Activated CD8-positive, alpha-beta memory T cell treated with anti-CD3 and anti-CD28 coated beads for 36 hours (primary cell): ENCODE measurements at regions not wholly inside any gene's neighbourhood (a gene's known extent, or its start where the extent isn't known, plus 50 kb on each side); places are given as distances from the start of the nearest gene placed in this dataset.

Experiments used
- CTCF ChIA-PET: fragments of 350-600 bp; sonication (Branson Sonifier 250); formaldehyde crosslinking; loops from one replicate; lab custom pipeline; 2021; ENCODE audit warnings: antibody characterized with exemption; lab: Charles Lee
- POLR2A ChIA-PET: fragments of 350-600 bp; sonication (Branson Sonifier 250); formaldehyde crosslinking; loops from one replicate; lab custom pipeline; 2021; ENCODE audit warnings: antibody characterized with exemption; lab: Charles Lee

DNA sequence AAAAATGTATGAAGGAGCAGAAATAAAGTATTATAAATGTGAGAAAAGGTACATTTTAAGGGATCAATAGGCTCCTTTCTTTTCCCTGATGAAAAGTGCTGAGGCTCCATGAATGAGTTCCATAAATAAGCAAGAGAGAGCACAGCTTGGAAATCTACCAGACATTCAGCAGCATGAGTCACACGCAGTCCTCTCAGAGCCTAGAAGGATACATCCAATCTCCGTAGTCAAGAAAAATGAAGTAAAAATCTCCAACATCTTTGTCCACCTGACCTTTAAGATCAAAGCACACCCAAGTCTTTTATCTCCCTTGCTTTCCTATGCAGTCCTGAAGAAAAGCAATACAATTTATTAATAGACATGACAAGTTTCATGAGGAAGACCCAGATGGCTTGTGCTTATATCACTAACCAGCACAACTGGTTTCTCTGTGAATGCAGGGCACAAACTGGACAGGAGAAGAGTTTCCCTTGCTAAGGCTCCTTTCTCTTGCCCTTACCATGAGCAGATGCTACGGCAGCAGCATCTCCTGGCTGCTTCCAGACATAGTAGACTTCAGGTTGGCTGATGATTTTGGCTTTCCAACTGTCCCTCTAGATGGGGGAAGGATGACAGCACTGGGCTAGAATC lies 730.8 kb downstream of the EFNB2 start:
- ChIA-PET CTCF (no interaction called here), POLR2A (no interaction called here)

DNA sequence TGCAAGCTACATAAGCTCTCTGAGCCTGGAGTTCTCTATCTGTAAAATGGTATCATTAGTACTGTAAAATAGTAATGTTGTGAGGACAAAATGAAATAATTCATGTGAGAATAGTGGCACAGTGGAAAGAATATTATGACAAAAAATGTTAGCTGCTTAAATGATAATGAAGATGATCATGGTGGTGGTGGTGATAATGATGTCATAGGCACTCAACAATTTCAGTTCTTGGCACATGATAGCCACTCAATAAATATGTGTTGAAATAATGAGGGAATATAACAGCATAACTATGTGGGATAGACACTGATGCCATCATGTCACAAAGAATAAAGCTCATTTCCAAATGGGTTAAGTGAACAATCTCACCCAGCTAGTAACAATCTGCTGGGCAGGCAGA lies 736.3 kb downstream of the EFNB2 start:
- POLR2A ChIA-PET: no interaction called here
- CTCF ChIA-PET: no interaction called here

DNA sequence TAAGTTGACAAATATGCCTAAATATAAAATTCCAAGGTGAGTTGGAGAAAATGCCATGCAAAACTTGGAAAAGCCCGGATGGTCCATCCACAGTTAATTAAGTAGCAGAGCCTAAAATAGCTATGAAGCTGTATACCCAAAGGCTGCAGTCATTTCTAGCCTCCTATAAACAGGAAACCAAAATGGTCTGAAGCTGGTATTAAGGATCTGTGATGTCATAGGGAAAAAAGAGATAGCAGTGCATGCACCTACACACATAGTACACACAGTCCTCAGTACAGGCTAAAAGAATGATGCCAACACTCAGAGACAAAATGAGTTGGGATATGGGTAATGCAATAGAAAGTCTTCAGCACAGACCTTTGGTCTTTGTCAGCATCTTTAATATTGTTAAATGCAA lies 736.9 kb downstream of the EFNB2 start:
- ChIA-PET CTCF (no interaction called here), POLR2A (no interaction called here)

DNA sequence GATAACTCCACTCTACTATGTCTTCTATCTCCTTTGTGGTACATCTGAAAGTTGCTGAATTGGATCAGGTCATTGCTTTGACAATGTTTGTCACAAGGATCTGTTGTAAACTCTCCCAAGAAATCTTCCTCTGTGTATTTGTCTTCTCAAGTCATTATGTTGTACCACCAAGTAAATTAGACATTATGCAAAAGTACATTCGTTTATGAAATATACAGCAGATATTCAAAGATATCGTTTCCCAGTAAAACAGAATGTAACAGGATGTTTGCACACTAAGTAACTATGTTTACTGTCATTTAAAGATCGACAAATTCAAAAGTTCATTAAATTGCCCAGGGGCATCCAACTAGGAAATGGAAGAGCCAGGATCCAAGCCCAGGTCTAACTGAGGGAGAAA lies 739.4 kb downstream of the EFNB2 start:
- ChIA-PET POLR2A (no interaction called here), CTCF (no interaction called here)

DNA sequence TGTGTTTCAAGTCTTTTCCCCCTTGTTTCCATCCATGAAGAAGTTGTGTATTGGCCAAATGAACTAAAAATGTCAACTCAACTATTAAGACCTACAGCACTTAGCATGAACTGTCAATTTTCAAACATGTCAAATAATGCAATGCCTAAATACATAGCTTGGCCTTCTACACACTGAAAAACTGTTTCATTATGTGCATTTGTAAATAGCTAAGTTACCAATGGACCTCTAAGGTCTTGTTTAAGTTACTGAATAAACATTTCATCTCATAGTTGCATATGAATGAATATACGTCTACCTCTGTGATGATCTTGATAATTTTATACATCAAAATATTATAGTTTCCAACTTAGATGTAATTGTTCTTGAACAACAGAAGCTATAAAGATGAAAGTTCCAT lies 744.5 kb downstream of the EFNB2 start:
- ChIA-PET POLR2A (no interaction called here), CTCF (no interaction called here)

DNA sequence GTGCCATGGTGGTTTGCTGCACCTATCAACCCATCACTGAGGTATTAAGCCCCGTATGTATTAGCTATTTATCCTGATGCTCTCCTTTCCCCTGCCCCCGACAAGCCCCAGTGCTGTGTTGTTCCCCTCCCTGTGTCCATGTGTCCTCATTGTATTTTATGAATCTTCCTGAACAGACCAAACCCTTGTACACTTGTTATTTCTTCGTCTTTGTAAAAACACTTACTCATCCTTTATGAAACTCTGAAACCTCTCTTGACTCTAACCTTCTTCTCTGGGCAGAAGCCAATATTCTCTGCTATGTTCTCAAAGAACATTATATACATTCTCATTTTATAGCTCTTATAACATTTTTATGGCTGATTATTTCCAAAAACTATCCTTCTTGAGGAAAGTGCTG lies 746.9 kb downstream of the EFNB2 start:
- CTCF ChIA-PET: no interaction called here
- POLR2A ChIA-PET: no interaction called here

DNA sequence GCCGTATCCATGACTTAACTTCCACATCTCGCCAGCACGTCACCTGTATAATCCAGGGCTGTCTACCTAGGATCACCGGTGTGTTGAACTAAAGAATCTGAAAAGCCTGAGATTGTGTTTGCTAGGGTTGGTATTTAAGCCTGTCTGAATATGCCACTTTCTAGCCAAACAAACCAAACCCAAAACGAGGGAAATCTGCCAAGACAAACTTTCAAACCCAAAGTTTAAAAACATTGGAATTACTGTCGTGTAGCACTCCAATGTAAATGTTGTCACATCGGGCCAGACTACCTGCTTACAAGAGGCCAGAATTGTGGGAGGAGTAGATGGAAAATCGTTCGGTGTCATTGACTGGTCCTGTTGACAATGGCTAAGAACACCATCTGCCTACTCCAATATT lies 747.8 kb downstream of the EFNB2 start:
- CTCF ChIA-PET: no interaction called here

DNA sequence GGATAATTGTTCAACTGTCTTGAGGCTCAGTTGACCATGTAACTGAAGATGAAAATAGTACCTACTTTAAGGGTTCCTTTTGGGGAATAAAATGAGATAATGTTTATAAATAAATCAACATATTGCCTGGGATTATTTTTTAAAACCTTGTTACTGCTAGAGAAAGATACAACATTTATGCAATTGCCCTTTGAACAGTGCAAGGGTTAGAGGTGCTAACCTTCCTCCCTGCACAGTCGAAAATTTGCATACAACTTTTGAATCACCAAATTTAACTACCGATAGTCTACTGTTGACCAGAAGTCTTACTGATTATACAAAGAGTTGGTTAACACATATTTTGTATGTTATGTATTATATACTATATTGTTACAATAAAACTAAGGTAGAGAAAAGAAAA lies 750.0 kb downstream of the EFNB2 start:
- ChIA-PET CTCF (no interaction called here), POLR2A (no interaction called here)

More for the DNA sequence above, 747.8 kb downstream of the EFNB2 start:
- POLR2A ChIA-PET: no interaction called here

DNA sequence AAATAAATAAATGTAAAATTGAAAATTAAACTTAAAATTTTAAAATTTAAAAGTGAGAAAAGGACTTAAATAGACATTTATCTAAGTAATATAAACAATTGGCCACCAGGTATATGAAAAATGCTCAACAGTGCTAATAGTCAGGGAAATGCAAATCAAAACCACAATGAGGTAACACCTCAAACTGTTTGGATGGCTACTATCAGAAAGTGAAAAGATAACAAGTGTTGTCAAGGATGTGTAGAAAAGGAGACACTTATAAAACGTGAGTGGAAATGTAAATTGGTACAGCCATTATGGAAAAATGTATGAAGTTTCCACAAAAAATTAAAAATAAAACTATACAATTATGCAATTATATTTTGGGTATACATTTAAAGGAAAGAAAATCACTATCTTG lies 752.2 kb downstream of the EFNB2 start:
- POLR2A ChIA-PET: no interaction called here
- CTCF ChIA-PET: no interaction called here

DNA sequence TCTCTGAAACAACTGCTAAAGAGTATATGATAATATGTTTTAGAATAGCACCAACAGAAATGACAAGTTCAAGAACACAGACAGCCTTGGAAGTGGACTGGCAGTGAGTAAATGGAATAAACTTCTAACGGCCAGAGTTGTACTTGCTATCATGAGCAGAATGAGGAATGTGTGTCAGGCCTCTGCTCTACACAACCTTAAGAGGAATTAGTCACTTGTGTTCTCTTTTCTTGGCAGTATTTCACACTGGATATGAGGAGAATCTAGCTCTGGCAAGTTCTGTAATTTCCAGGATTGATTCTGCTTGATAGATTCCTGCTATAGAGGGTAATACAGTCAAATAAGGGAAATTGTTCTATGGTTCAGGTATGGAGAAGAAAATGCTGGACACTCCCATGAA lies 757.3 kb downstream of the EFNB2 start:
- CTCF ChIA-PET: no interaction called here
- POLR2A ChIA-PET: no interaction called here

DNA sequence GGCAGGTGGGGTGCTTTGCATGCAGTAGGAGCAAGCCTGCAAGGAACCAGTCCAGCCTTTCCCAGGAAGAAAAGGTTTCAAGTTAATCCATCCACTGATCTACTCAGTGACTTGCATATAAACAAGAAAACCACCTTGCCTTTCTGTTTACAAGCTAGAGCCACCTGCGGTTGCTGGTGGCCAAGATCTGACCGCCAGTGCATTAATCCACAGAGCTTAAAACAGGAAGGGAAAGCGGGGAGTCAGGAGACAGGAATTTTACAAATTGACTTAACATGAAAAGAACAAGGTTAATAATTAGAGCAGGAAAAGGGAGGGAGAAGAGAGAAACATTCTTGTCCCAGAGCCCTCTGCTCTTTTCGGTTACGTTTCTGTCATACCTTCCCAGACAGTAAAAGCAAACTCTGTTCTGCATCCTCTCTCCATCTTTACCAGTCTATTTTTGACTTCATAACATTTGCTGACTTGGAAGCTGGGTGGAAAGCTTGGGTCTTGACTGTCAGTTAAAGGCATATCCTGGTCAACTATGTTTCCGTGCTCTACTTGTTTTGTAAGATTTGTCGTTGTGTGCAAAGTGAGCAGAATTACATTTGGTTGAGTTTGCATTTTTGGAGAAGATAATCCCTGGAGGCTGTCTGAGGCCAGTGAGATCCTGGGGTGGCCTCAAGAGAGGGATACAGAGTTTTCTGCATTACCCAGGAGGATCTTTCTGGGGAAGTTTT lies 760.6 kb downstream of the EFNB2 start:
- POLR2A ChIA-PET: no interaction called here
- CTCF ChIA-PET: no interaction called here

DNA sequence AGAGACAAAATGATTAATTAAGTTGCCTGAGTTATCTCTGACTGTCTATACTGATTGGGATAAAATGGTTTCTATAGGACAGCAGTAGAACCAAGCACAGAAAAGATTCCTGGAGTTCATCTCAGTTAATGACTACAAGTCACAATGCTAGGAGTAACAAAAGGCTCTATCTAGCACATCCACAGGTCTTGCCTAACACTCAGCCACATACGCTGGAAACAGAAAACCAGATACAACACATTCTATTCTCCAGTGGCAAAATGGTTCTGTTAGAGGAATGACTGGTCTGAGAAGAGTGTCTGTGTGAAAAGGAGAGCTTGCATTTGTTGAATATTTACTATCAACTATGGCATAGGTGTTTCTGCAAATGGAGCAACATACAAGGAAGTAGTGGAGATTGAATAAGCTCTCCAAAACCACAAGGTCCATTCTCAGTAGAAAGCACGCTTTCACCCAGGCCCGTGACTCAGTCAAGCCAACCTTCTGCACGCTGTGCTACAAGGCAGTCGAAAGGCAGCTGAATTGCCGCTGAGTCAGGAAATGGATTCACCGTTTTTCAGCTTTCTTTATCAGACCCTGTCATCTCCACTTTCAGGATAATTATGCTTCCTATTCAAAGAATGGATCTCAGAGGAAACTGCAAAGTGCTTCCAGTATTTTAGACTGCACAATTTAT lies 761.5 kb downstream of the EFNB2 start:
- ChIA-PET POLR2A (no interaction called here), CTCF (no interaction called here)

DNA sequence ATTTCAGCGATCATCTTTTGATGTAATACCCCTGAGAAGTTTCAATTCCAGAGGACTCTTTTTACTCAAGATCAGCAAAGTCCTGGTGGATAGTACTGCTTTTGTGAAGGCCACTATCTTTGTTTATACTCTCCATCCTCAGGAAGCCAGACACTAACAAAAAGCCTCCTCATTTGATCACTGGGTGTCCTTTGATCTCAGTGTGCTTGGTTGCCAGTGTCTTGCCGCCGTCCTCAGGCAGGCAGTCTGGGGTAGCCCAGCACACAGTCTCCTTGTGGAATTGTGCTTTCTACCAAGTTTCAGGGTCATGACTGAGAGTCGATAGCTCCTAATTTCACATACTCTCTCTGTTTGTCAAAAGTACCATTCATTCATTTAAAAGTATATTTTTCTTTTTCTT lies 762.2 kb downstream of the EFNB2 start:
- ChIA-PET POLR2A (no interaction called here), CTCF (no interaction called here)

DNA sequence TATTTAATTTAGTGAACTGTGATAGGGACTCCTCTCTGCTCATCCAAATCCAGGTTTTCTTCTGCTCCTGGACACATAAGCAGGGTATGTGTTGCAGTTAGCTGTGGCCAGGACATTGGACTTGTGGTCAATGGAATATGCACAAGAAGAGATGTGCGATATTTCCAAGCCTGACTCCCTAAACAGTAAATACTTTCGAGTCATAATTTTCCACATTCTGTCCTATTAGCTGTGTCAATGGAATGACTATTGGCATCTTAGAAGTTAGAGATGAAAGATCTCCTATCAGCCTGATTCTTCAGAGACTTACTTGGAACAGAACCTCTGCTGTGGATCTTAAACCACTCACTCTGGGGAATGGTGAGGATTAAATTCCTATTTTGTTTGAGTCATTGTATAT lies 771.0 kb downstream of the EFNB2 start:
- POLR2A ChIA-PET: no interaction called here
- CTCF ChIA-PET: no interaction called here

DNA sequence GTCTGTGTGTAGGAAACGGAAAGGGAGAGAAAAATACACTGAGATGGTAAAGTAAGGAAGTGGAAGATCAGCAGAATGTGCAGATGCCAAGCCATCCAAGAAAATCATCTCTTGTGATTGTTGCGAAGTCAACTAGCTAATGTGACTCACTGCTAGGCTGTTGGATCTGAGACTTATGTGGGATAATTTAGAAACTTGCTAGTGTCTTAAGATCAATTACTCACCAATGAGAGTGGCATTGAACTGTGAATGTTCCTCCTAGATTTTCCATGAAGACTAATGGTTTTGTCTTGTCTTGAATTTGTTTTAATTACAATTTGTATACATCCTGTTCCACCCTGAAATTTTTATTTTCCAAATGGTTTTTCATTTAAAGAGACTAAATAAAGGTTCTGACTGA lies 771.6 kb downstream of the EFNB2 start:
- POLR2A ChIA-PET: no interaction called here

DNA sequence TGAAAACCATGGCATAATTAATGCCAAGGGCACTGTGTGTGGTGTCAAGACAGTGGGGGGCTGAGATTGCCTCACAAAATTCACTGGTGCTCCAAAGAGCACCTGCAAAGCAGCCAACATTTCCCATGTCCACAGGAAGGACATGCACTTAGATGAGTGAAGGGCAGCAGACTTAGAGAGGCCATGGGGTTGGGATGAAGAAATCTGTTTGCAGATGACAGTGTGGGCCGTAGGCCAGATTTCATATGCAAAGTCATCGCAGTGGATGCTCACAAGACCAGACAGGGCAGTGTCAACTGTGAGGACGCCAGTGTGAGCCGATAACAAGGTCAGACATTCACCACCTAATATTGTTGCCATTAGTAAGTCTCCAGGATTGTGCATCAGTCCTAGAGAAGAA lies 773.4 kb downstream of the EFNB2 start:
- CTCF ChIA-PET: no interaction called here

More for the DNA sequence above, 771.6 kb downstream of the EFNB2 start:
- CTCF ChIA-PET: no interaction called here

DNA sequence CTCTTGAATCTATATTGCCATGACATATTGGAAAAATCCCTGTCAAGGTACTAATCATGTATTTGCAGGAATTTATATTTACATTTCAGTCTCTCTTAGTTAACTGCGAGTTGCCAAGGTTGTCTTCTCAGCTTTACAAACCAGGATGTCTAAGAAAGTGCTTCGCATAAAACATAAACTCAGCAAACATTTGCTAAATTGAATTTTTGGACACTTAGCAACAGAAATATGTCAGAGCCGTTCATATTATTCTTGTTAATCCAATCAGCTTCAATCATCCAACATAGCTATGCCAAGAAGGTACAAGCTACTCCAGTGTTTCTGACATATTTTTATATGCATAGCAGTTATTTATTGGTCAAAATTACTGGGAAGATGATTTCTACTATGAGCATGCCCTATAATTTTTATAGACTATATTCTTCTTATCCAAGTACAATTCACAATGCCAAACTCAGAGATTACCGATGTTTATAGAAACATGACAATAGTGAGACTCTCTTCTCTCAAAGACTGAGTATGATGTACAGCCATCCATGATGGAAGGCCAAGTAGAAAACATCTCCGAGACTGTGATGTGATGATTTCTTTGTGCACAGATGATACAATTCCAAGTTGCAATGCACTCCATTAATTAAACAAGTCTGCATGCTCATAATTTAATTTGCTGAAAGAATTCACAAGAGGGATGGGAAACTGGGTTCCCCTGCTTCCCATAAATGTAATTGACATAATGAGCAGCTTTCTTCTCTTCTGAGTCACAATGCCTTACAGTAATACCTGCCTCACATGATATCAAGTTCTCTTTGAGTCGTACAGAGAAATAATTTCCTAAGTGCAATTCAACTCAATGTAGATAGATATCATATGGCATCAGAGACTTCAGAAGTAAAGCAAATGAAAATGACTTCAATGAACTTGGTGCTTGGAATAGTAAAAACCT lies 776.3 kb downstream of the EFNB2 start:
- ChIA-PET POLR2A (no interaction called here), CTCF (no interaction called here)

More for the DNA sequence above, 773.4 kb downstream of the EFNB2 start:
- POLR2A ChIA-PET: no interaction called here

DNA sequence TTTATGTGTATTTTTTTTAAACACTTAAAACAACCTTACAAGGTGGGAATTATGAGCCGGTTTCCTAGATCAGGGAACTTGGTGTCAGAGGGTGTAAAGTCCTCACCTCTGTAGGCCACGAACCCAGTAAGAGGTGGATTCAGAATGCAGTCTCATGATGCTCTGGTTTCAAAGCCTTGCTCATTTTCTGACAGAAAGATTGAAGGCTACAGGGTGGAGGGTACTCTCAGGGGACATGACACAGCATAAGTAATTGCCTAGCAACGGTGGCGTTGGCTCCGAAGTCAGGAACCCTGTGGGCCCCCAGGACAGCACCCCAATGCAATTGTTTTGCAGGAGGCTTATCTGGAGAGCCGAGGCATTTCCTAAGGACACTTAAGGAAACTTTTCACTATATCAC lies 794.7 kb downstream of the EFNB2 start:
- CTCF ChIA-PET: interaction anchor here (1.0 kb wide), 1 partner anchor 13 kb away, joined by 4 read pairs; no protein-coding TSS in a partner anchor
- POLR2A ChIA-PET: no interaction called here

DNA sequence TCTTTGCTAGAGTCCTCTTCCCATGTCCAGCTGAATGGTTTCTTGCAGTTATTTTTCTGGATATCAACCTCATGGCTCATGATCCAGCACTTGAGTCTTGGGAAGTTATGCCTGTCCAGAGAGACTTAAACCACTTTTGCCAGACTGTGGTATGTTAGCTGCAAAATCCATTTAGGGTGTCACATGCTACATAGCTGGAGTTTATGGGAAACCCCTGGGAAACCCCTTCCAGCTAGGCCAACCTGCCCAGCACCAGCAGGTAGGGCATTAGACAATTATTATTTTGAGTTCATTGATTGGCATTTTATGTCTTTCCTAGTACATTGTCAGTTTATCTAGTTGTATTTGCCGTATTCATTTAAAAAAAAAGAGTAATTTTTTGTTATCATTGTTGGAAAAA lies 797.8 kb downstream of the EFNB2 start:
- ChIA-PET CTCF (no interaction called here), POLR2A (no interaction called here)

DNA sequence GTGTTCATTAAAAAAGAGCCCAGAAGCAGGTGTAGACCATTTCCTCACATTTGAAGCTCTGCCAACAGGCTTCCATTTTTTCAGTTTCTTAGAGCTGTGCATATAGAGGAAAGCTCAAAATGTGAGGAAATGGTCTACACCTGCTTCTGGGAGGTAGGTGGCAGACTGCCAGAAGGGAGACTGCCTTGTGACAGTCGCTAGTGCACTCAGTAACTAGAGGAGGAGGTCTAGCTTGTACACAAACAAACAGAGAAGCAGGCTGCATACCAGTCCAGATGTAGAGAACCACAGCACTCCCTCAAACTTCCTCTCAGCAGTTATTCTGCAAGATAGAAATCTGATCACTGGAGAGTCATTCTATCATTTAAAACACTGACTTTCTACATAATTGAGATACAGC lies 800.2 kb downstream of the EFNB2 start:
- POLR2A ChIA-PET: no interaction called here
- CTCF ChIA-PET: no interaction called here
